NCI-H345 treated with DMSO at 0.1 percent for 48 hours (cell line): ENCODE measurements at regions not wholly inside any gene's neighbourhood (a gene's known extent, or its start where the extent isn't known, plus 50 kb on each side); places are given as distances from the start of the nearest gene placed in this dataset.

Source experiments
- DNase-seq: peaks from one replicate; lab custom pipeline; 2025; ENCODE audit not compliant: unreplicated experiment; lab: John Stamatoyannopoulos, UW

GRCh38 chr3:25300141-25300540 is 127.9 kb upstream of the RARB start:
- no peak for DNase-seq

GRCh38 chr3:25304916-25305315 is 123.1 kb upstream of the RARB start:
- DNase-seq: no peak

- DNase-seq: no peak
Observed at GRCh38 chr3:25306066-25306465, 122.0 kb upstream of the RARB start.

- no peak for DNase-seq
Observed at GRCh38 chr3:25306705-25307104, 121.4 kb upstream of the RARB start.

GRCh38 chr3:25313286-25313685 is 114.8 kb upstream of the RARB start:
- DNase-seq: no peak

- no peak for DNase-seq
Observed at GRCh38 chr3:25324954-25325655, 103.0 kb upstream of the RARB start.

GRCh38 chr3:25335356-25335755 is 92.7 kb upstream of the RARB start:
- DNase-seq: no peak

GRCh38 chr3:25338158-25338725 is 89.8 kb upstream of the RARB start:
- DNase-seq: no peak

GRCh38 chr3:25339225-25339624 is 88.8 kb upstream of the RARB start:
- DNase-seq: no peak

GRCh38 chr3:25344670-25345069 is 83.4 kb upstream of the RARB start:
- DNase-seq: no peak

GRCh38 chr3:25349095-25349494 is 79.0 kb upstream of the RARB start:
- DNase-seq: no peak

GRCh38 chr3:25349828-25350724 is 78.0 kb upstream of the RARB start:
- DNase-seq: no peak

- DNase-seq: no peak
Observed at GRCh38 chr3:25350725-25351114, 77.3 kb upstream of the RARB start.

GRCh38 chr3:25354071-25354470 is 74.0 kb upstream of the RARB start:
- DNase-seq: no peak

GRCh38 chr3:25355034-25355885 is 72.8 kb upstream of the RARB start:
- DNase-seq: no peak

GRCh38 chr3:25355998-25356397 is 72.1 kb upstream of the RARB start:
- no peak for DNase-seq

GRCh38 chr3:25362118-25362517 is 65.9 kb upstream of the RARB start:
- no peak for DNase-seq

- no peak for DNase-seq
Observed at GRCh38 chr3:25365636-25366035, 62.4 kb upstream of the RARB start.

GRCh38 chr3:25367025-25367424 is 61.0 kb upstream of the RARB start:
- DNase-seq: no peak

GRCh38 chr3:25372167-25372566 is 55.9 kb upstream of the RARB start:
- DNase-seq: no peak

GRCh38 chr3:25376340-25376739 is 51.7 kb upstream of the RARB start:
- DNase-seq: no peak
